Effector memory CD4-positive, alpha-beta T cell (primary cell): ENCODE measurements at regions not wholly inside any gene's neighbourhood (a gene's known extent, or its start where the extent isn't known, plus 50 kb on each side); places are given as distances from the start of the nearest gene placed in this dataset.

Source experiments
- DNase-seq, 3 donors: peaks; one replicate each; pipeline ENCODE4 v3.0.0-alpha.2; 2020
- H3K27ac ChIP-seq: 2 replicates; pipeline ENCODE4 v1.7.0; 2013; ENCODE audit warnings: mild to moderate bottlenecking, low read length, moderate library complexity; ENCODE audit not compliant: insufficient read depth, poor library complexity, severe bottlenecking
- H3K27me3 ChIP-seq: replicated peaks from 2 replicates; pipeline ENCODE4 v1.7.0; 2013; ENCODE audit warnings: mild to moderate bottlenecking, low read length; ENCODE audit not compliant: insufficient read depth, control insufficient read depth, poor library complexity, severe bottlenecking
- H3K36me3 ChIP-seq: 2 replicates; pipeline ENCODE4 v1.7.0; 2013; ENCODE audit warnings: mild to moderate bottlenecking, low read length, moderate library complexity; ENCODE audit not compliant: control insufficient read depth, insufficient read depth
- H3K4me1 ChIP-seq: 2 replicates; pipeline ENCODE4 v1.7.0; 2013; ENCODE audit warnings: low read length, mild to moderate bottlenecking; ENCODE audit not compliant: control insufficient read depth, insufficient read depth, poor library complexity, severe bottlenecking
- H3K4me3 ChIP-seq: 2 replicates; pipeline ENCODE4 v1.7.0; 2013; ENCODE audit warnings: low read length, low read depth, mild to moderate bottlenecking; ENCODE audit not compliant: insufficient read depth, poor library complexity, severe bottlenecking
- H3K9me3 ChIP-seq: 2 replicates; pipeline ENCODE4 v1.7.0; 2013; ENCODE audit warnings: mild to moderate bottlenecking, low read length, moderate library complexity; ENCODE audit not compliant: control insufficient read depth

DNA sequence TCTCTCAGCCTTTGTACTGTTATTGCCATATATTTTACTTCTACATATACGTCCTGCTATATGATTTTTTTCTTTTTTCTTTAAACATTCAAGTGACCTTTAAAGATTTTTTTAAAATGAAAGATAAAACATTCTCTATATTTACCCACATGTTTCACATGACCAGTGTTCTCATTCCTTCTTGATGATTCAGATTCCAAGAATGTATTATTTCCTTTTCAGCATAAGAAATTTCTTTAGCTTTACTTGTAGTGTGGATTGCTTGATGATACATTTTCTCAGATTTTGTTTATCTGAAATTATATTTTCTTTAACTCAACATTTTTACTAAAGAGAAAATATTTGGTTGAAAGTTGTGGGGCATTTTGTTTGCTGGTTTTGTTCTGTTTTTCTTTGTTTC lies 792.1 kb downstream of the BRINP1 start:
- Histone ChIP-seq H3K27ac (no peak overlapping the region), H3K4me3 (no peak overlapping the region)
- DNase-seq = no peak

DNA sequence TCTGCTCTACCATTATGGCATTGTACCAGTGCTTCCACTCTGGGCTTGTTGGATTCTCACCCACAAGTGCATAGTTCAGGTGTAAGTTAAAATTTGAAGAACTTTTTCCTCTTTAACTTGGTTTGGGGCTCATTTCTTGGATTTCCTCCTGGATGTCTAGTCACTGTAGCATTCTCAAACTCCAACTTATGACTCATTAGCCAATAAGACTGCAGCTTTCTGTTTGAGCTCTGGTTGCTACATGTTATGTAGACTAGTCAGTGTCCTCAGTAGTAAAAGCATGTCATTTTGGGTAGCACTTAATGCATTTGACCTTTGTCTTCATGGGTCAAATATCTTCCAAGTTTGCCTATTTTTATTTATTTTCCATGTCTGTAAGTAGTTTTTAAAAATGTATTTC lies 790.8 kb downstream of the BRINP1 start:
- no peaks in the 10 kb centered on the region for H3K9me3 ChIP-seq
- H3K27ac ChIP-seq = no peak overlapping the region
- no peaks in the 10 kb centered on the region for H3K36me3 ChIP-seq
- no peaks in the 10 kb centered on the region for H3K27me3 ChIP-seq
- DNase-seq = no peak
- H3K4me3 ChIP-seq = no peak overlapping the region
- H3K4me1 ChIP-seq = no peaks in the 10 kb centered on the region

More for the DNA sequence above, 792.1 kb downstream of the BRINP1 start:
- Histone ChIP-seq H3K9me3 (no peaks in the 10 kb centered on the region), H3K36me3 (no peaks in the 10 kb centered on the region), H3K27me3 (no peaks in the 10 kb centered on the region), H3K4me1 (no peaks in the 10 kb centered on the region)

DNA sequence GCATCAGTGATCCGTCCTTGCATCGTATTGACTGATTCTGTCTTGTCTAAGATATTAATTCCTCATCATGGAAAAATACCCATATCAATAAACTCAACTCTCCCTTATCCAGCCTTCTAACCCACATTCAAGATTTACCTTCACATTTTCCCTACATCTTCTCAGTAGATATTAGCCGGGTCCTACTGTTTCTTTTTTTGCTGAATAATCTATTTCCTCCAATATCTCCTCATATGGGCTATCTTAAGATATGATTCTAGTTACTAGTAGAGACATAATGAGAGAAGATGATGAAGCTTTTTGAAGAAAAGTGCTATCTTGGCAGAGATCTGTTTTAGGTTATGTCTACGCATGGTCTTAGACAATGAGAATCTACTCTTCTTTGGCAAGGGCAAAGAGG lies 785.8 kb downstream of the BRINP1 start:
- H3K9me3 ChIP-seq = no peaks in the 10 kb centered on the region
- no peaks in the 10 kb centered on the region for H3K36me3 ChIP-seq
- no peak overlapping the region for H3K4me3 ChIP-seq
- no peaks in the 10 kb centered on the region for H3K27me3 ChIP-seq
- no peak for DNase-seq
- no peaks in the 10 kb centered on the region for H3K4me1 ChIP-seq
- H3K27ac ChIP-seq = no peak overlapping the region

DNA sequence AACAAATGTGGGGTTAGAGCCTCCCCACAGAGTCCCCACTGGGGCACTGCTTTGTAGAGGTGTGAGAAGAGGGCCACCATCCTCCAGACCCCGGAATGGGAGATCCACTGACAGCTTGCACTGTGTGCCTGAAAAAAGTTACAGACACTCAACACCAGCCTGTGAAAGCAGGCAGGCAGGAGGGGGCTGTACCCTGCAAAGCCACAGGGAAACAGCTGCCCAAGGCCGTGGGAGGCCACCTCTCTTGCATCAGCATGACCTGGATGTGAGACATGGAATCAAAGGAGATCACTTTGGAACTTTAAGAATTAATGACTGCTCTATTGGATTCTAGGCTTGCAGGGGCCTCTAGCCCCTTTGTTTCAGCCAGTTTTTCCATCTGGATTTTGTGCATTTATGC lies 782.3 kb downstream of the BRINP1 start:
- no peak for DNase-seq
- no peak overlapping the region for H3K27ac ChIP-seq
- H3K36me3 ChIP-seq = no peaks in the 10 kb centered on the region
- H3K4me1 ChIP-seq = no peaks in the 10 kb centered on the region
- no peaks in the 10 kb centered on the region for H3K27me3 ChIP-seq
- no peaks in the 10 kb centered on the region for H3K9me3 ChIP-seq
- H3K4me3 ChIP-seq = no peak overlapping the region

DNA sequence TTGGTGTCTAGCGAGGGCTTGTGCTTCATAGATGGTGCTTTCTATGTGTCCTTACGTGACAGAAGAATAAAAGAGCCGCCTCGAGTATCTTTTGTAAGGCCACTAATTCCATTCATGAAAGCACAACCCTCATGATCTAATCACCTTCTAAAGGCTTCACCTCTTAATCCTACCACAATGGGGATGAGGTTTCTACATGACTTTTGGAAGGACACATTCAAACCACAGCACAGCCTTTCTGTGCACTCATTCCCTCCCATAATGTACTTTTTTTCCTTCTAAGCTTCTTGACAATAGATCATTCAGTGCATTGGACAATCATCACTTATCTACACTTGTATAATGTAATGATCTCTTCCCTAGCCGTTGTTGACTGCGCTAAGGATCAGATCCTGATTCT lies 774.8 kb downstream of the BRINP1 start:
- Histone ChIP-seq H3K36me3 (no peaks in the 10 kb centered on the region), H3K9me3 (no peaks in the 10 kb centered on the region), H3K4me3 (no peak overlapping the region), H3K4me1 (no peaks in the 10 kb centered on the region), H3K27me3 (no peaks in the 10 kb centered on the region), H3K27ac (no peak overlapping the region)
- no peak for DNase-seq

- H3K4me1 ChIP-seq = no peaks in the 10 kb centered on the region
- H3K36me3 ChIP-seq = no peaks in the 10 kb centered on the region
- no peaks in the 10 kb centered on the region for H3K27me3 ChIP-seq
- DNase-seq = no peak
- no peak overlapping the region for H3K27ac ChIP-seq
- H3K4me3 ChIP-seq = no peak overlapping the region
- H3K9me3 ChIP-seq = no peaks in the 10 kb centered on the region
Observed at GRCh38 chr9:118595719-118596305, 773.4 kb downstream of the BRINP1 start.

DNA sequence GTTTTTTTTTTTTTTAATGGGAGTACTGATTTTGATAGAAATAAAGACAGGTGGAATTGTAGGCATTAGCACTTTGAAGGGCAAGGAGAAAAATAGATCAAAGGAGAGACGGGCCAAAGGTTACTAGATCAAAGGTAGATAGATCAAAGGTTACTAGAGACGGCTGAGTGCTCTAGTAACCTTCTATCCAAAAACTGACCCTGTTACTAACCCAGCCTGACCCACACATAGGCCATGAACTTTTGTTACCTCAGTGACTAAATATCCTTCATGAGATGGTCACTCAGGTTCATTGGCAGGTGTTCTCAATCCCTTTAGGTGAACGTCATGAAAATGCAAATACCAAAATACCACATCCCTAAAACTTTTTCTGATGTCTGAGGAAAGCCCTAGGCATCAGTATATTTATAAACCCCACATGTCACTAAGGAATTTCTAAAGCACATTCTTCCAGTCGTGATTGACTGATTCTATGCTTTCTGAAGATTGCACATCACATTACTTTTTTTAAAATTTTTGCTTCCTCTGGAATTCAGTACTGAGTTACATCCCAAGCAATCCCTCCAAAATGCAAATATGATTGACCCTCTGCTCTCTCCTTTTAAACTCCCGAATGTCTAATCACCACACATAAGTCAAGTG lies 772.7 kb downstream of the BRINP1 start:
- H3K4me3 ChIP-seq = no peak overlapping the region
- H3K36me3 ChIP-seq = no peaks in the 10 kb centered on the region
- DNase-seq = no peak
- H3K27ac ChIP-seq = no peak overlapping the region
- no peaks in the 10 kb centered on the region for H3K4me1 ChIP-seq
- H3K27me3 ChIP-seq = no peaks in the 10 kb centered on the region
- no peaks in the 10 kb centered on the region for H3K9me3 ChIP-seq

- no peak overlapping the region for H3K27ac ChIP-seq
- no peaks in the 10 kb centered on the region for H3K9me3 ChIP-seq
- H3K27me3 ChIP-seq = no peaks in the 10 kb centered on the region
- H3K36me3 ChIP-seq = no peaks in the 10 kb centered on the region
- no peak for DNase-seq
- H3K4me3 ChIP-seq = no peak overlapping the region
- no peaks in the 10 kb centered on the region for H3K4me1 ChIP-seq
Observed at GRCh38 chr9:118606668-118607067, 762.6 kb downstream of the BRINP1 start.

DNA sequence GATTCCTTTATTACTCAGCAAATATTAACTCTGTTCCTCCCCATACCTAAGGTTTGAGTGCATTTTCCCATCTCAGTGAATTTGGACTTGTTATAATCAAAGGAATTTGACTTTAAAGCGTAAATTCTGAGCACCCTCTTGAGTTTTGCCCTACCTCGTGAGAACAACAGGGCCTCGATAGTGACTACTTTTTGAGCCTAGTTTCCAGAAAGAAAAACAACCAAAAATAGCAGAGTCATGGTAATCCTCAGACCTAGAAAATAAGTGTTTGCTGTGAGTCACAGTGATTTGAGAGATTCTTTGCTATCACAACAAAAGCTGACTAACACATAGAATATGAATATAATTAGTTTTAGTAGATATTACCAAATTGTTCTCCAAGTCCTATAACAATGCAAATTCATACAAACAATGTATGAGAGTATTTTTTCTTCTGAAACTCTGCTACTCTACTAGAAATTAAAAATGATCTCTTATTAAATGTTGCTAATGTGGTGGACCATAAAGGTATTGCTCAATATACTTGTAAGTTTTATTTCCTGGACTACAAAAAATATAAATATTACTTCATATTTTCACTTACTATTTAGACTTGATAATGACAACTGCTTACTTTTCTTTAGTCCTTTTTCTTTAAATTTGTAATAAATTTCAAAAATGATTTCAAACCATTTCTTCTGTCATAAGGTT lies 759.7 kb downstream of the BRINP1 start:
- no peaks in the 10 kb centered on the region for H3K4me1 ChIP-seq
- H3K27ac ChIP-seq = no peak overlapping the region
- H3K27me3 ChIP-seq = no peaks in the 10 kb centered on the region
- DNase-seq = no peak
- H3K9me3 ChIP-seq = no peaks in the 10 kb centered on the region
- no peaks in the 10 kb centered on the region for H3K36me3 ChIP-seq
- H3K4me3 ChIP-seq = no peak overlapping the region

GRCh38 chr9:118612201-118612600 lies 757.0 kb downstream of the BRINP1 start:
- Histone ChIP-seq H3K27me3 (no peaks in the 10 kb centered on the region), H3K9me3 (no peaks in the 10 kb centered on the region), H3K27ac (no peak overlapping the region), H3K4me1 (no peaks in the 10 kb centered on the region), H3K36me3 (no peaks in the 10 kb centered on the region), H3K4me3 (no peak overlapping the region)
- DNase-seq = no peak
